ENCODE measurements at regions not wholly inside any gene's neighbourhood (a gene's known extent, or its start where the extent isn't known, plus 50 kb on each side); places are given as distances from the start of the nearest gene placed in this dataset.

GRCh38 chr13:67964091-67964490 is 734.0 kb upstream of the PCDH9 start:
- Histone ChIP-seq H3K36me3 (ENCODE audit: control insufficient read depth, insufficient read depth, low read length) (no peaks in the 10 kb centered on the region), H3K4me3 (ENCODE audit: low read depth, low read length) (no peak overlapping the region), H3K27me3 (ENCODE audit: control insufficient read depth, insufficient read depth, low read length) (no peaks in the 10 kb centered on the region)
- TF ChIP-seq CTCF (IDR thresholded peaks at IDR 0.05; ENCODE audit: insufficient read depth, low read length, severe bottlenecking), result no peak
- FAIRE-seq (no peak), DNase-seq (ENCODE audit: low read depth) (no peak)

DNA sequence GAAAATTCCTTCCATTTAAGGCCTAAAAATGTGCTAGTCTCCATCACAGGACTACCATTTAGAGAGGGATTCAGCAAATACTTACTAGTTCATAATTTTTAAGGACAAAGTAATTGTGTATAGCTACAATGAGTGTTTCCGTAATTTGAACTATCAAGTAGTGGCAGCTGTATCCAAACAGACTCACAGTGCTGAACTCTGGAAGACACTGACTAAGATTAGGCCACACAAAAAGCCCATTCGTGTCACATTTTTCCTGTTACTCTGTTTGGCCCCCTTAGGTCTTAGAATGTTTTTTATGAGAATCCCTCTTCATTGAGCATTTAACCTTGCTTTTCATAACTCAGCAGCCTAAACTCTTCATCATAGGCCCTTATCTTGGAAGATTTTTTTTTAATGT is 731.2 kb upstream of the PCDH9 start:
- TF ChIP-seq CTCF (IDR thresholded peaks at IDR 0.05; ENCODE audit: insufficient read depth, low read length, severe bottlenecking), result no peak
- DNase-seq (ENCODE audit: low read depth), result no peak
- no peak overlapping the region for H3K4me3 ChIP-seq (ENCODE audit: low read depth, low read length)
- no peak for FAIRE-seq
- H3K36me3 ChIP-seq (ENCODE audit: control insufficient read depth, insufficient read depth, low read length), result no peaks in the 10 kb centered on the region
- H3K27me3 ChIP-seq (ENCODE audit: control insufficient read depth, insufficient read depth, low read length), result no peaks in the 10 kb centered on the region

DNA sequence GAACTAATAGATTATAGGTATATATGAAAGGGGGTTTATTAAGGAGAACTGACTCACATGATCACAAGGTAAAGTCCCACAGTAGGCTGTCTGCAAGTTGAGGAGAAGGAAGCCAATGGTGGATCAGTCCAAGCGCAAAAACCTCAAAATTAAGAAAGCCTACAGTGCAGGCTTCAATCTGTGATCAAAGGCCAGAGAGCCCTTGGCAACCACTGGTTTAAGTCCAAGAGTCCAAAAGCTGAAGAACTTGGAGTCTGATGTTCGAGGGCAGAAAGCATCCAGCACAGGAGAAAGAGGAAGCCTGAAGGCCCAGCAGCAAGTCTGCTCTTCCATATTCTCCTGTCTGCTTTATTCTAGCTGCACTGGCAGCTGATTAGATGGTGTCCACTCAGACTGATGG is 721.3 kb upstream of the PCDH9 start:
- no peak for FAIRE-seq
- Histone ChIP-seq H3K36me3 (ENCODE audit: control insufficient read depth, insufficient read depth, low read length) (no peaks in the 10 kb centered on the region), H3K27me3 (ENCODE audit: control insufficient read depth, insufficient read depth, low read length) (no peaks in the 10 kb centered on the region), H3K4me3 (ENCODE audit: low read depth, low read length) (no peak overlapping the region)
- no peak for DNase-seq (ENCODE audit: low read depth)
- no peak for TF ChIP-seq CTCF (IDR thresholded peaks at IDR 0.05; ENCODE audit: insufficient read depth, low read length, severe bottlenecking)

DNA sequence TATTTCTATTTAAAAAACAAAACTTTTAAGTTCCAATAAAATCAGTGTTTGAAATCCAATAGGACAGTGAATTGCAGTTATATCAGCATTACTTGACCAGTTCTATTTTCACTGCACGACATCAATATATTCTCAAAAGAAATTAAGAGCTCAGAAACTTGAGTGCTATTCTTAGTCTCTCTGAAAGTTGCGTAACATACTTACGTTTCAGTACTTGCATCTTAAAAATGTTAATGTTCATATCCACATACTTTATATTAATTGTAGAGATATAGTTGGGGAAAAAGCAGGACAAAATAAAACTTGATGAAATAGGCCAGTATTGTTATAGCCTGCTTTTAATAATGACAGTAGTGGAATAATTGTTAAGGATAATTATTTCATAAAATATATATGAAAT is 720.5 kb upstream of the PCDH9 start:
- DNase-seq (ENCODE audit: low read depth) (no peak), FAIRE-seq (no peak)
- no peaks in the 10 kb centered on the region for H3K27me3 ChIP-seq (ENCODE audit: control insufficient read depth, insufficient read depth, low read length)
- H3K36me3 ChIP-seq (ENCODE audit: control insufficient read depth, insufficient read depth, low read length), result no peaks in the 10 kb centered on the region
- TF ChIP-seq CTCF (IDR thresholded peaks at IDR 0.05; ENCODE audit: insufficient read depth, low read length, severe bottlenecking), result no peak
- no peak overlapping the region for H3K4me3 ChIP-seq (ENCODE audit: low read depth, low read length)

DNA sequence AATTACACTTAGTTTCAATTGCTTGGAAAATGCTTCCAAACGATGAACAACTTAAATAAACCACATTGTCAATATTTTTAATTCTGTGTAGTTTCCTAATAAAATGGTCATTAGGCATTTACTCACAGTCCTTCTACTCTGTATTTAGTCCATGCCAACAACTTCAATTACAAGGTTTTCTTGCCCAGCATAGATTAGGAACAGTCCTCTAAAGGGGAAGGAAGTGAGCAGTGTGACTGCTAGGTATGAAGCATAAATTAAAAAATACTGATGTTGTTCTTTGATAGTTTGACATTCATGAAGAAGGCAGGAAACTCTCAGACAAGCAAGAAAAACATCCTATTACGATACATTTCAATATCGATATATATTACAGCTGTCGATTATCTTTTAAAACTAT is 716.0 kb upstream of the PCDH9 start:
- Histone ChIP-seq H3K4me3 (ENCODE audit: low read depth, low read length) (no peak overlapping the region), H3K36me3 (ENCODE audit: control insufficient read depth, insufficient read depth, low read length) (no peaks in the 10 kb centered on the region), H3K27me3 (ENCODE audit: control insufficient read depth, insufficient read depth, low read length) (no peaks in the 10 kb centered on the region)
- TF ChIP-seq CTCF (IDR thresholded peaks at IDR 0.05; ENCODE audit: insufficient read depth, low read length, severe bottlenecking), result no peak
- FAIRE-seq, result no peak
- no peak for DNase-seq (ENCODE audit: low read depth)

DNA sequence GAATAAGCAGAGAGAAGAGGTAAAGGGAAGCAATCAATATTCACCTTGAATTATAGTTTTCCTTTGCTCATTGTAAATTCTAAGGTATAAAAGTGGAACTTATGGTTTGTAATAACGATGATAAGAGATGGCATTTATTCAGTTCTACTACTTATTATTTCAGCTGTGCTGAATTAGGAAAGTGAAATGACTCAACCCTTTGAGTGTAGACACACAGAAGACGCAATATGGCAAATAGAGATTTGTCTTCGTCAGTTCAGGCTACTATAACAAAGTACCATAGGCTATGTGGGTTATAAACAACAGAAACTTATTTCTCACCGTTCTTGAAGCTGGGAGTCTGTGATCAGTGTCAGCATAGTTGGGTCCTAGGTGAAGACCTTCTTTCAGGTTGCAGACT is 713.0 kb upstream of the PCDH9 start:
- FAIRE-seq, result no peak
- Histone ChIP-seq H3K27me3 (ENCODE audit: control insufficient read depth, insufficient read depth, low read length) (no peaks in the 10 kb centered on the region), H3K36me3 (ENCODE audit: control insufficient read depth, insufficient read depth, low read length) (no peaks in the 10 kb centered on the region), H3K4me3 (ENCODE audit: low read depth, low read length) (no peak overlapping the region)
- no peak for DNase-seq (ENCODE audit: low read depth)
- no peak for TF ChIP-seq CTCF (IDR thresholded peaks at IDR 0.05; ENCODE audit: insufficient read depth, low read length, severe bottlenecking)
